MG63 (cell line): ENCODE measurements at regions not wholly inside any gene's neighbourhood (a gene's known extent, or its start where the extent isn't known, plus 50 kb on each side); places are given as distances from the start of the nearest gene placed in this dataset.
"Not testable (repeated sequence)": the region's sequence is repeated elsewhere in the genome, so short reads cannot be mapped to it uniquely, and the experiment has no call there.

ENCODE experiments used
- DNase-seq: peaks from one replicate; pipeline ENCODE4 v3.0.0-alpha.2; 2020
- H3K27me3 ChIP-seq: fragments of 250-450 bp; sonication (Bioruptor Pico); 2 replicates; pipeline ENCODE4 v1.5.1; 2020; ENCODE audit warnings: mild to moderate bottlenecking, moderate library complexity
- H3K36me3 ChIP-seq: fragments of 250-450 bp; sonication (Bioruptor Pico); 2 replicates; pipeline ENCODE4 v1.5.1; 2020; ENCODE audit warnings: mild to moderate bottlenecking, moderate library complexity
- H3K4me3 ChIP-seq: fragments of 250-450 bp; sonication (Bioruptor Pico); 2 replicates; pipeline ENCODE4 v1.5.1; 2020; ENCODE audit warnings: mild to moderate bottlenecking, moderate library complexity
- H3K9me3 ChIP-seq: fragments of 250-450 bp; sonication (Bioruptor Pico); 2 replicates; pipeline ENCODE4 v1.5.1; 2020; ENCODE audit warnings: mild to moderate bottlenecking, moderate library complexity

DNA sequence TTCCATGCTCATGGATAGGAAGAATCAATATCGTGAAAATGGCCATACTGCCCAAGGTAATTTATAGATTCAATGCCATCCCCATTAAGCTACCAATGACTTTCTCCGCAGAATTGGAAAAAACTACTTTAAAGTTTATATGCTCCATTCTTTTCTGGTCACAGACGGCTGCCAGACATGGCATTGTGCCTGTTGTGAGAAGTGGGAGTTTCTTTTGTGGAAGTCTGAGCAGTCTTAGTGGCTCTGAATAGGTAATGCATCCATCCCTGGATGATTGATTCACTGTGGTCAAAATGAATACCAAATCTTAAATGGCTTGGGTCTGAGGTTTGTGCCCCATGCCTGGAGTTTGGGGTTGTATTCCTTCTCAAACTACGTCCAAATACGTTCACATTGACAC lies 274.5 kb upstream of the AZI2 start:
- no peak overlapping the region for H3K4me3 ChIP-seq
- H3K27me3 ChIP-seq: no peaks in the 10 kb centered on the region
- DNase-seq: no peak
- H3K36me3 ChIP-seq: no peaks in the 10 kb centered on the region
- no peaks in the 10 kb centered on the region for H3K9me3 ChIP-seq

DNA sequence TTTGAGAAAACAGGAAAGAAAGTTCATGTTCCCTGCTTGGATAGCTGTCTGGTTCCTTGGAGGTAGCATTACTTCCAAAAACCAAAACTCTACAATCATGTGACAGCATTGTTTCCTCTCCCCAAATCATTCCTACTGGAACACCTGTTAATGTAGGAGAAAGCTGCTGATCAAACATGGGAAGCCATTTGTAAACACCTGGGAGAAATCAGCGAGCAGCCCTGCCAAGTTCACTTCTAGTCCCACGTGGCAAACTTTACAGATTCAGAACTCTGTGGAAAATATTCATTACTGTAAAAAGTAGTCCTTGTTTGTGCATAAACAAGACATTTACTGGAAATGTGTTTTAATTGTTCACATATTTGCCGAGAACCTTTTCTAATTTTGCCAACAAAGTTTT lies 275.5 kb upstream of the AZI2 start:
- H3K36me3 ChIP-seq: no peaks in the 10 kb centered on the region
- DNase-seq: no peak
- no peak overlapping the region for H3K4me3 ChIP-seq
- no peaks in the 10 kb centered on the region for H3K9me3 ChIP-seq
- H3K27me3 ChIP-seq: no peaks in the 10 kb centered on the region

- H3K9me3 ChIP-seq, DNase-seq, H3K36me3 ChIP-seq, H3K4me3 ChIP-seq, H3K27me3 ChIP-seq: not testable (repeated sequence)
These were observed 279.2 kb upstream of the AZI2 start for GRCh38 chr3:28627843-28628242.

GRCh38 chr3:28634019-28634418 lies 285.4 kb upstream of the AZI2 start:
- no peak for DNase-seq
- no peaks in the 10 kb centered on the region for H3K9me3 ChIP-seq
- H3K27me3 ChIP-seq: no peaks in the 10 kb centered on the region
- H3K36me3 ChIP-seq: no peaks in the 10 kb centered on the region
- no peak overlapping the region for H3K4me3 ChIP-seq

- DNase-seq: no peak
- no peaks in the 10 kb centered on the region for H3K27me3 ChIP-seq
- no peaks in the 10 kb centered on the region for H3K9me3 ChIP-seq
These were observed 289.1 kb upstream of the AZI2 start for GRCh38 chr3:28637742-28638141.

GRCh38 chr3:28645149-28645548 lies 296.5 kb upstream of the AZI2 start:
- no peak for DNase-seq
- Histone ChIP-seq H3K36me3 (no peaks in the 10 kb centered on the region), H3K9me3 (no peaks in the 10 kb centered on the region)

More at GRCh38 chr3:28637742-28638141, 289.1 kb upstream of the AZI2 start:
- Histone ChIP-seq H3K4me3 (no peak overlapping the region), H3K36me3 (no peaks in the 10 kb centered on the region)

GRCh38 chr3:28646435-28646834 lies 297.8 kb upstream of the AZI2 start:
- H3K27me3 ChIP-seq: no peaks in the 10 kb centered on the region
- no peak for DNase-seq
- no peaks in the 10 kb centered on the region for H3K36me3 ChIP-seq
- no peaks in the 10 kb centered on the region for H3K9me3 ChIP-seq
- no peak overlapping the region for H3K4me3 ChIP-seq

More at GRCh38 chr3:28645149-28645548, 296.5 kb upstream of the AZI2 start:
- H3K4me3 ChIP-seq: no peak overlapping the region
- no peaks in the 10 kb centered on the region for H3K27me3 ChIP-seq

DNA sequence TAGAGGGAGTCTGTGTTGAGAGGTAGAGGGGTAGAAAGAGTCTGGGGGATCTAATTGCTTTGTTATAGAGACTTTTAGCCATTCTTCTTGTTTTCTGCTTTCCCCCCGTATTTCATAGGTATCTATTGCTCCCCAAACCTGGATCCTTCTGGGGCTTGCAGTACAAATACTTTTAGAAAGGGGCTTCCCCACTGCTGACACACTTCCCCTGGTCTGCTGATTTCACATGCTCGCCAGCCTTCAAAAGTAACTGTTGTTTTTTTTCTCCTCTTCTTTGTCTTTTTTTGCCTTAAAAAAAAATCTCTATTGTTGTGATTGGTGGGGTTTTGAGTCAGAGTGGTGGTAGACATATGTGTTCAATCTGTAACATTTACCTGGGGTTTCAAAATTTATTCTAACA lies 300.6 kb upstream of the AZI2 start:
- Histone ChIP-seq H3K36me3 (no peaks in the 10 kb centered on the region), H3K27me3 (no peaks in the 10 kb centered on the region), H3K9me3 (no peaks in the 10 kb centered on the region), H3K4me3 (no peak overlapping the region)
- DNase-seq: no peak

GRCh38 chr3:28651159-28651558 lies 302.5 kb upstream of the AZI2 start:
- no peaks in the 10 kb centered on the region for H3K36me3 ChIP-seq
- H3K4me3 ChIP-seq: no peak overlapping the region
- H3K27me3 ChIP-seq: no peaks in the 10 kb centered on the region
- H3K9me3 ChIP-seq: no peaks in the 10 kb centered on the region
- DNase-seq: no peak

DNA sequence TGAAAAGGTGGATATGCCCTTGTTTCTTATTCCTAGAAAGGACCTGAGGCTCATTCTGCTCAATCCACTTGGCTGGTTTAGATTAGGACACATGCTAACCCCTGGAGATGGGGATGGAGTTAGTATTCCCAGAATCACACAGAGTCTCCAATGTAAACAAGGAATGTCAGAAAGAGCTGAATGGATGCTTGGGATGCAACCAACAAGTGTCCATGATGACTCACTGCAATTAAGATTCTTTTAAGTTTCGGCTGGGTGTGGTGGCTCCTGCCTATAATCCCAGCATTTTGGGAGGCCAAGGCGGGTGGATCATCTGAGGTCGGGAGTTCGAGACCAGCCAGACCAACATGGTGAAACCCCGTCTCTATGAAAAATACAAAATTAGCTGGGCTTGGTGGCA lies 315.5 kb upstream of the AZI2 start:
- Histone ChIP-seq H3K27me3 (no peaks in the 10 kb centered on the region), H3K36me3 (no peaks in the 10 kb centered on the region), H3K9me3 (no peaks in the 10 kb centered on the region), H3K4me3 (no peak overlapping the region)
- DNase-seq: no peak

GRCh38 chr3:28667646-28668621 lies 319.3 kb upstream of the AZI2 start:
- no peaks in the 10 kb centered on the region for H3K27me3 ChIP-seq
- no peak overlapping the region for H3K4me3 ChIP-seq
- H3K36me3 ChIP-seq: no peaks in the 10 kb centered on the region
- DNase-seq: peak; percentile 3
- H3K9me3 ChIP-seq: no peaks in the 10 kb centered on the region

GRCh38 chr3:28669870-28670269 lies 321.2 kb upstream of the AZI2 start:
- Histone ChIP-seq H3K4me3 (no peak overlapping the region), H3K36me3 (no peaks in the 10 kb centered on the region), H3K9me3 (no peaks in the 10 kb centered on the region), H3K27me3 (no peaks in the 10 kb centered on the region)
- no peak for DNase-seq

GRCh38 chr3:28672406-28672805 lies 323.8 kb upstream of the AZI2 start:
- H3K4me3 ChIP-seq: no peak overlapping the region
- DNase-seq: no peak
- H3K36me3 ChIP-seq: no peaks in the 10 kb centered on the region
- no peaks in the 10 kb centered on the region for H3K27me3 ChIP-seq
- no peaks in the 10 kb centered on the region for H3K9me3 ChIP-seq

DNA sequence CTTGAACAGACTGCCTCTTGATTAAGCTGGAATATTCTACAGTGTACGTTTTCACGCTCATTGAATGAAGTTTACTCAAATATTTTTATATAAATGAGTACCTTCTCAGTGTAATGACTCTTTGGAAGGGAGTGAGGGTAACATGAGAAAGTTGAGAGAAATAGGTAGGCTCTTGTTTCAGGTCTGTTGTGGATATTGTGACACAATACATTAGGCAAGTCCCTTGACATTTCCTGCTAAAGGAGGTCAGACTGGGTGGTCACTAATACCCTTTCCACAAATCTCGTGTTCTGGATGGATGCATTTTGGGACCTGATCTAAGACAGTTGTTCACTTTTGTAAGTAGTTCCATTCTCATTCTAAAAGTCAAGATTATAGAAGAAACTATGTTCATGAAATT lies 324.8 kb upstream of the AZI2 start:
- no peak for DNase-seq
- no peak overlapping the region for H3K4me3 ChIP-seq
- no peaks in the 10 kb centered on the region for H3K36me3 ChIP-seq
- H3K9me3 ChIP-seq: no peaks in the 10 kb centered on the region
- no peaks in the 10 kb centered on the region for H3K27me3 ChIP-seq

- H3K27me3 ChIP-seq: no peaks in the 10 kb centered on the region
- no peak for DNase-seq
- no peaks in the 10 kb centered on the region for H3K36me3 ChIP-seq
- H3K4me3 ChIP-seq: no peak overlapping the region
- no peaks in the 10 kb centered on the region for H3K9me3 ChIP-seq
These were observed 325.6 kb upstream of the AZI2 start for GRCh38 chr3:28674212-28674611.

GRCh38 chr3:28677581-28677980 lies 329.0 kb upstream of the AZI2 start:
- Histone ChIP-seq H3K36me3 (no peaks in the 10 kb centered on the region), H3K9me3 (no peaks in the 10 kb centered on the region), H3K27me3 (no peaks in the 10 kb centered on the region), H3K4me3 (no peak overlapping the region)
- DNase-seq: no peak

DNA sequence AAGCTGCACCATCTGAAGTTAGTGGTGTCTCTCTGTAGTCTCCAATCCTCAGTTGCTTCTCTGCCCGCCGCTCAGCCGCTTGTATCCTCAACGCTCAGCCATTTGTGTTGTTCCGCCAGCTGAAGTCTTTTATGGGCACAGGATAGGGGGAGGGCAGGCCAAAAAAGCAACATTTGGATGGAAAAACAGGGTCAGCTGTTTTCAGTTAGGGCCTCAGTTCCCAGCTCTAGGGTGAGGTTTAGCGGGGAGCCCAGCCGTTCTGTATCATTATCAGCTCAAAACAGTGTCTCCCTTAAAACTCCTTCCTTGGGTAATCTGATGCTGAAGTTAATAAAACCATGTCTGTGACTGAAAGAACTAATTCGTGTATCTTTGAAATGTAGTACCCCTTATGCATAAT lies 329.5 kb upstream of the AZI2 start:
- DNase-seq: no peak
- Histone ChIP-seq H3K27me3 (no peaks in the 10 kb centered on the region), H3K9me3 (no peaks in the 10 kb centered on the region), H3K36me3 (no peaks in the 10 kb centered on the region), H3K4me3 (no peak overlapping the region)

DNA sequence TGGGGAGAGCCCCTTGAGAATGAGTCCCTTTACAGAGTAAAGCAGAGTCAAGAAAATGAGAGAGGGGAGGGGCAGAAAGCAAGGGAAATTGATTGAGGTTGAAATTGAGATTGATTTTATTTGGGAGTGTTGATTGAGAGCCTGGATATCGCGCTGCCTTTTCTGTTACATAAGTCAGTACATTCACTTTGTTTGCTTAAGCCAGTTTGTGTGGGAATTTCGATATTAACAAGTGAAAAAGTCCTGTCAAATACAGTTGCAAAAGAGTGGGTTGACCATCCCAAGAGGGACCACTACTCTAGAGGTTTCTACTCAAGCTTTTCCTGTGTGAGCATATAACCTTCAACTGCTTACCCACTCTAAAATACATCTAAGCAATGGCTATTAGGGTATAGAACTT lies 331.4 kb upstream of the AZI2 start:
- H3K9me3 ChIP-seq: no peaks in the 10 kb centered on the region

More for the DNA sequence above, 331.4 kb upstream of the AZI2 start:
- no peak for DNase-seq
- Histone ChIP-seq H3K4me3 (no peak overlapping the region), H3K27me3 (no peaks in the 10 kb centered on the region), H3K36me3 (no peaks in the 10 kb centered on the region)
